ENCODE measurements at regions not wholly inside any gene's neighbourhood (a gene's known extent, or its start where the extent isn't known, plus 50 kb on each side); places are given as distances from the start of the nearest gene placed in this dataset.

- intact Hi-C loops (cut with micrococcal nuclease) = no loop called here
Observed at GRCh38 chr21:16408280-16408679, 678.5 kb downstream of the USP25 start.

- intact Hi-C loops (cut with micrococcal nuclease) = no loop called here
Observed at GRCh38 chr21:16409352-16409751, 679.6 kb downstream of the USP25 start.

GRCh38 chr21:16418226-16418625 lies 688.4 kb downstream of the USP25 start:
- intact Hi-C loops (cut with micrococcal nuclease) = no loop called here

DNA sequence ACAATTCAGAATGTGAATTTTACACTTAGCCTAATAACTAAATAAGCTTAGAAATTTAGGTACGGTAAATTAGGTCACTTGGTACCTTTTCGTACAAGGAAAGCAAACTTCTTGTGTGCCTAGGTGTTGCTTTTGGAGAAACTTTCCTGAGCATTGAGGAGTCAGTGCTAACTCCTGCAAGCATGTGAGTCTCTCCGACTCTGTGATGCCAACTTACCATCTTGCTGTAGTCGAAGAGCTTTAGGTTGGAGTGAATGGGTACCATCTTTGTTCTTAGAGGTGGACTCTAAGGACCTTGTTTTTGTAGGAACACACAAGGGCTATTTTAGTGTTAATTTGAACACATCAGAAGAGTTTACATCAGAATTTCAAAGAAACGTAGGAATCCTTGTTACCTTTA lies 688.9 kb downstream of the USP25 start:
- intact Hi-C loops (cut with micrococcal nuclease) = no loop called here

- intact Hi-C loops (cut with micrococcal nuclease) = no loop called here
Observed at GRCh38 chr21:16419188-16419921, 689.6 kb downstream of the USP25 start.

- intact Hi-C loops (cut with micrococcal nuclease) = no loop called here
Observed at GRCh38 chr21:16420031-16420724, 690.4 kb downstream of the USP25 start.

DNA sequence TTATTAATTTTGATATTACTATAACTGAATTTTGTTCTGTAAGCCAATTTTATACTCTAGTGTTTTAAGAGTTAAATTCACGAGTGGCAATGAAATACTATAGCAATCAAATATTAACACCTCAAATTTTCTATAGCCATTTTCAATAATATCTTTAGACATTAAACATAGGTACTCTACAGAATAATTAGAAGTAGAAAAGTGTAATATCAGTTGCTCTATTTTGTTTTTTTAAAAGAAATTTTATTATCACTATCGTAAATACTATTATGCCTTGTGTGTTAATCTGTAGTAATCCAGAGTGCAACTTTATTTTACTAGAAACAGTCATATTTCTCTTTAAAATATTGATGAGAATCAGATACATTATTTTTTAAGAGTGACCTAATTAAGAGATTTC lies 691.2 kb downstream of the USP25 start:
- intact Hi-C loops (cut with micrococcal nuclease) = no loop called here

DNA sequence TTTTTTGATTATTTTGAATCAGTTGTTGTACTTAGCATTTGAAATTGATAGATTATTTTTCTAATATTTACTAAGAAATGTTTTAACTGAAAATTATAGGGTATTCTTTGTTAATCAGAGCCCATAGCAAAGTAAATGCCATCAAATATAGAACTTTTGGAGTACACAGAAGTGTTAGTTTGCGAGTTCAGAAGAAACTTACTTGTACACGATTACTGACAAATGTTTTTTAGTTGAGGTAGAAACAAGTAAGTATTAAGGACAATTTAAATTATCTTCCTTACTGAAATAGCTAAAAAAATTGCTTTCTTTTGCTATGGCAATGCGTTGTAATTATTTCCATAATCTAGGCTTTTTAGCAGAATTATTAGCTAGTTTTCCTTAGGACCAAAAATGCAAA lies 692.2 kb downstream of the USP25 start:
- intact Hi-C loops (cut with micrococcal nuclease) = no loop called here

DNA sequence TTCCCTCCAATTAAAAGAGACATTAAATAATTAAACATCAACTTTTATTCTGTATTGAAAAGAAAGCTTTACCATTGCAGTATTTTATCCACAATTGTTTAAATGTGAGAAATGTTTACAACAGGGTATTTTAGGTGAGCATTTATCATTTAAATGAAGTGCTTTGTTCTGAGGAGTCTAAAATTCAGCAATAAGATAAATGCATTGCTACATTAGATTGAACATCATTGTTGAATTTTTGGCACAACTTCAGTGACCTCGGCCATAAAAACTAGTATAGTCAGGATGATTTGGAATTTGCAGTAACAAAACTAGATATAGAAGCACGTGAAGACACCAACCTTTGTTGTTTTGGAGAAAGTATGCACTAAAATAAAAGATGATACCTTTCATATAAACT lies 692.9 kb downstream of the USP25 start:
- intact Hi-C loops (cut with micrococcal nuclease) = no loop called here

- intact Hi-C loops (cut with micrococcal nuclease) = no loop called here
Observed at GRCh38 chr21:16423921-16424320, 694.1 kb downstream of the USP25 start.

GRCh38 chr21:16424331-16424751 lies 694.6 kb downstream of the USP25 start:
- intact Hi-C loops (cut with micrococcal nuclease) = no loop called here

DNA sequence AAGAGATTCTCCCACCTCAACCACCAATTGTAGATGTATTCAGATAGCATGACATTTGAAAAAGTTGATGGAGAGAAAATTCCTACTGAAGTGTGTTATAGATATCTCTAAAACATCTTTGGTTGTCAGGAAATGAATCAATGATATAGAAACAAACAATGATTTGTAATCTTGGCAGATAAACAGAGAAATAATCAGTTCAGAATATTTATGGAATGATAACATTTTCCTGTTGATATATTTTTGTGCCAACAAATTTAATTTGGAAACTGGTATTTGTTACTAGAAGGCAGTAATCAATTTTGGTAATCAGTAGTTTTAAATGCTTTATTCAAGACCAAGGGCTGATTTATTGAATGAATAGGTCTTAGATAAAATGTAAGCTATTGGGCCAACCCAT lies 695.6 kb downstream of the USP25 start:
- intact Hi-C loops (cut with micrococcal nuclease) = no loop called here

GRCh38 chr21:16426936-16427335 lies 697.2 kb downstream of the USP25 start:
- intact Hi-C loops (cut with micrococcal nuclease) = no loop called here

DNA sequence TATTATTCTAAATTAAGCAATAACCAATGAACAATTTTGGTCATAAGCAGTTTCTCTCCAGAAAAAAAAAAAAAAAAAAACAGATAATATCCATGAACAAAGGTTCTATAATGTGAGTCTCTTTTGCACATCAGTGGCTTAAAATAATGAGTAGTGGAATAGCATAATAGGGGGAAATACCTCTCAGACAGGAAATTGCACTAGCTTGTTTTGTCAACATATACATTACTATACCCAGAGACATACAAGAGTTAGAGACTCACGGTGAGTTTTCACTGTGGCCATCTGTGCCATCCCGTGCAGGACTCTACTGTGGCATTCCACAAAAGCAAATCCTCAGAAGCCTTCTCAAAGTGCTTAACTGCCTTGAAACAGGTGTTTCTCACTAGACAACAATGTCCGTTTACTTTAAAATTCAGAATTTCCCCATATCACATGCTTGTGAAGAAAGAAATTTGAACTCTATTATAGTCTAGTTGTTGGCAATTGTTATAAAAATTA lies 697.9 kb downstream of the USP25 start:
- intact Hi-C loops (cut with micrococcal nuclease) = no loop called here

- intact Hi-C loops (cut with micrococcal nuclease) = no loop called here
Observed at GRCh38 chr21:16437586-16437985, 707.8 kb downstream of the USP25 start.

GRCh38 chr21:16438761-16439160 lies 709.0 kb downstream of the USP25 start:
- intact Hi-C loops (cut with micrococcal nuclease) = no loop called here

DNA sequence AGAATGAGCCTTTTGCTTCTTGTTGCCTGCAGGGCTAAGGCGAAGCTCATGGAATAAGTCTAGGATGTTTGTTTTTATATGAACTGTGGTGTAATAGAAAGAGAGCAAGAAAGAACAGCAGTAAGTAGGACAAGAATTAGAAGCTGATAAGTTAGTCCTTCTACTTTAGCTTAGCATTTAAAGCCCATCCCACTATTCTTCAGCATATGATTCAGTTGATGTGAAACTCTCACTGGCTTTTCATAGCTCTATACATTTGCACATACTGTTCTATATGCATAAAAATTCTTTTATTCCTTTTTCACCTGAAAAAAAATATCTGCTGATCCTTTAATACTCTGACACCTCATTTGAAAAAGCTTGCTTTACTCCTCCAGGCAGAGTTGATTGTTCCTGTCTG lies 712.0 kb downstream of the USP25 start:
- intact Hi-C loops (cut with micrococcal nuclease) = no loop called here

DNA sequence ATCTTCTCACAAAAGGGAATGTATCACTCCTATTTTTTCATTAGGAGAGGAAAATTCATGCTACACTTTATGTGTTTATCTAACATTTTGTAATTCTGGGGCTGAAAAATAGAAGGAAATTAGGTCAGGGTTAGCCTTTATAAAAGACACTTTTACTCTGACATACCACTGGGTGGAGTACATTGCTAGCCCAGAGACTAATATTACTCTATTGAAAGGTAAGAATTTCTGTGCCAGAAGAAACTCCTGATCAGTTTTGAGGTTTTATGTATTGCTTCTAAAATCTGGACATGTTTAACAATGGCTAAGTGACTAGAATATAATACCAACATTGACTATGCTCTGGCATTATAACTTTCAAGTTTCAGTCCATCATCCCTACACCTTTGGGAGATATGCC lies 724.6 kb downstream of the USP25 start:
- intact Hi-C loops (cut with micrococcal nuclease) = no loop called here

DNA sequence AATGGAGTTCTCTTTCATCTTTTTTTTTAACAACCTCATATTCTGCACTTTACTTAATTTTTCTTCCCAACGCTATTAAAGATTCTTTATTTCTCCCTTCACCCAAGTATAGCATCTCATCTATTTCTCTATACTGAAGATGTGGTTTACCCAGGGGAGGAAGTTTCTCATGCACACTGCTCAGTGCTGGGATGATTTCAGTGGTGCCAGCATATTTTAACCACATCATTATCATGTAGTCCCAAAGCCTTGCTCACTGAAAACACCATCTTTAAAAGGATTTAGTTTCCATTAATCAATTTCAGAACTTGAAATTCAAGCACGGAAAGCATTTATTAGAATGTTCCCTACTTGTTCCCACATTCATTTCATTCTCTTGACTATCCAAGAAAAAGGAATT lies 725.7 kb downstream of the USP25 start:
- intact Hi-C loops (cut with micrococcal nuclease) = no loop called here

DNA sequence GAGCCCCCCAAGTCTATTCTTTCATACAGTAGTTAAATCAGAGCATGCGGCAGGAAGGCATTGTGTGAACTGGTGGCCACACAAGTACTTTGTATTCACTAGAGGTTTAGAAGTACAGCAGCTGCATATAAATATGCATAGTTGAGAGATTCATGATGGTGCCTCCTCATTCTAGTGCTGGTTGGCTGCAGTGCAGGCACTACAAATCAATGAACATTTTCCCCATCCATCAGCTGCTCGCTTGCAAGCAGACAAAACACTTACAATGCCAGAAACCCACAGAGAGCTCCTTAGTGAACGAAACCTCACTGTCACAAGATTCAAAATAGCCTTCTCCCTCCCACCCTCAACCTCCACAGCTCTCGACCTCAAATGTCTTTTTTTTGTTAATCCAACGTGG lies 726.2 kb downstream of the USP25 start:
- intact Hi-C loops (cut with micrococcal nuclease) = no loop called here

- intact Hi-C loops (cut with micrococcal nuclease) = no loop called here
Observed at GRCh38 chr21:16457498-16457897, 727.7 kb downstream of the USP25 start.

DNA sequence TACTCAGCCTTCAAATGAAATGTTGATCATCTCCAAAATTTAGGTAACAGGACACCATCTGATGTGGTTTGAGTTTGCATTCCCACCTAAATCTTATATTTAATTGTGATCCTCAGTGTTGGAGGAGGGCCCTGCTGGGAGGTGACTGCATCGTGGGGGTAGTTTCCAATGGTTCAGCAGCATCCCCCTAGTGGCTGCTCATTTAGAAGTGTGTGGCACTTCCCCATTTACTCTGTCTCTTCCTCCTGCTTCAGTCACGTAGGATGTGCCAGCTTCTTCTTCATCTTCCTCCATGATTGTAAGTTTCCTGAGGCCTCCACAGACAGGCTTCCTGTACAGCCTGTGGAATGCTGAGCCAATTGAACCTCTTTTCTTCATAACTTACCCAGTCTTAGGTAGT lies 731.2 kb downstream of the USP25 start:
- intact Hi-C loops (cut with micrococcal nuclease) = no loop called here

Measured in T-helper 2 cell treated with Interferon-gamma antibody and Interleukin-4, amounts not matched to agents 100 ng/mL and 5 ng/mL, for 36 hours (primary cell).